Activated CD8-positive, alpha-beta T cell treated with anti-CD3 and anti-CD28 coated beads for 36 hours (primary cell): ENCODE measurements at regions not wholly inside any gene's neighbourhood (a gene's known extent, or its start where the extent isn't known, plus 50 kb on each side); places are given as distances from the start of the nearest gene placed in this dataset.

Experiments used
- ATAC-seq: fragments of 200-7000 bp; cut with Tn5 transposase; one replicate; pipeline ENCODE4 v1.10.0; 2021; ENCODE audit warnings: mild to moderate bottlenecking, moderate library complexity
- CTCF ChIA-PET: fragments of 350-600 bp; sonication (Branson Sonifier 250); formaldehyde crosslinking; loops from one replicate; lab custom pipeline; 2021; ENCODE audit warnings: antibody characterized with exemption; lab: Charles Lee
- POLR2A ChIA-PET: fragments of 350-600 bp; sonication (Branson Sonifier 250); formaldehyde crosslinking; loops from one replicate; lab custom pipeline; 2021; ENCODE audit warnings: antibody characterized with exemption; lab: Charles Lee
- DNase-seq: peaks from one replicate; pipeline ENCODE4 v3.0.0-alpha.2; 2020
- H3K27ac Mint-ChIP-seq: one replicate; pipeline ENCODE4 v1.8.0; 2021; ENCODE audit warnings: mild to moderate bottlenecking, mixed read lengths
- H3K27me3 Mint-ChIP-seq: one replicate; pipeline ENCODE4 v1.8.0; 2021; ENCODE audit warnings: mixed read lengths
- H3K36me3 Mint-ChIP-seq: one replicate; pipeline ENCODE4 v1.8.0; 2021; ENCODE audit warnings: low read depth, mixed read lengths
- H3K4me1 Mint-ChIP-seq: one replicate; pipeline ENCODE4 v1.8.0; 2021; ENCODE audit warnings: low read depth, mixed read lengths
- H3K4me3 Mint-ChIP-seq: one replicate; pipeline ENCODE4 v1.8.0; 2021; ENCODE audit warnings: mild to moderate bottlenecking, moderate library complexity, mixed read lengths
- H3K9me3 Mint-ChIP-seq: one replicate; pipeline ENCODE4 v1.8.0; 2021; ENCODE audit warnings: mixed read lengths
- intact Hi-C: fragments of 100-400 bp; cut with micrococcal nuclease; formaldehyde crosslinking; loops from one replicate; pipeline ENCODE4 v1.10.0; 2022
- TF ChIP-seq, protein P1 (sequence below): fragments of 200-600 bp; IDR thresholded peaks from one replicate; pipeline ENCODE4 v1.8.0; 2022; ENCODE audit warnings: antibody characterized with exemption, mild to moderate bottlenecking

DNA sequence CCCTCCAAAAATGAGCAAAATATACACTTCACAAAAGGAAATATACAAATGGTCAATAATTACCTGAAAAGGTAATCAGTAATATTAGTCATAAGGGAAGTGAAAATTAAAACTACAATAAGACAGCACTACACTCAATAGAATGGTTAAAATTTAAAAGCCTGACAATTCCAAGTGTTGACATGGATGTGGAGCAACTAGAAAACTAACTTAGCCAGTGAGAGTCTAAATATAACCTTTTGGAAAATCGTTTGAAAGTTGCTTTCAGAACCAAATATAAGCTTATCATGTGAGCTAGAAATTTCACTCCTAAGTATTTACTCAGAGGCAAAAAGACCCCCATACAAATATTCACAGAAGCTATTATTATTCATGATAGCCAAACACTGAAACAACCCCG lies 105.1 kb upstream of the MVB12B start:
- Mint-ChIP-seq H3K4me1 (no peaks in the 10 kb centered on the region), H3K27me3 (peaks cover 56% of the 10 kb centered on the region), H3K36me3 (peaks cover 2% of the 10 kb centered on the region), H3K9me3 (peaks cover 2% of the 10 kb centered on the region), H3K27ac (no peak overlapping the region), H3K4me3 (no peak overlapping the region)
- TF ChIP-seq, protein P1, sequence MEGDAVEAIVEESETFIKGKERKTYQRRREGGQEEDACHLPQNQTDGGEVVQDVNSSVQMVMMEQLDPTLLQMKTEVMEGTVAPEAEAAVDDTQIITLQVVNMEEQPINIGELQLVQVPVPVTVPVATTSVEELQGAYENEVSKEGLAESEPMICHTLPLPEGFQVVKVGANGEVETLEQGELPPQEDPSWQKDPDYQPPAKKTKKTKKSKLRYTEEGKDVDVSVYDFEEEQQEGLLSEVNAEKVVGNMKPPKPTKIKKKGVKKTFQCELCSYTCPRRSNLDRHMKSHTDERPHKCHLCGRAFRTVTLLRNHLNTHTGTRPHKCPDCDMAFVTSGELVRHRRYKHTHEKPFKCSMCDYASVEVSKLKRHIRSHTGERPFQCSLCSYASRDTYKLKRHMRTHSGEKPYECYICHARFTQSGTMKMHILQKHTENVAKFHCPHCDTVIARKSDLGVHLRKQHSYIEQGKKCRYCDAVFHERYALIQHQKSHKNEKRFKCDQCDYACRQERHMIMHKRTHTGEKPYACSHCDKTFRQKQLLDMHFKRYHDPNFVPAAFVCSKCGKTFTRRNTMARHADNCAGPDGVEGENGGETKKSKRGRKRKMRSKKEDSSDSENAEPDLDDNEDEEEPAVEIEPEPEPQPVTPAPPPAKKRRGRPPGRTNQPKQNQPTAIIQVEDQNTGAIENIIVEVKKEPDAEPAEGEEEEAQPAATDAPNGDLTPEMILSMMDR, result no peak
- POLR2A ChIA-PET, result interaction anchor here (0.7 kb wide), 1 partner anchor 9 kb away, joined by 3 read pairs; no protein-coding TSS in a partner anchor
- intact Hi-C loops, result no loop called here
- ATAC-seq (no peak), DNase-seq (no peak)
- CTCF ChIA-PET, result interaction anchor here (1.4 kb wide), 1 partner anchor 270 kb away, joined by 3 read pairs; no protein-coding TSS in a partner anchor

DNA sequence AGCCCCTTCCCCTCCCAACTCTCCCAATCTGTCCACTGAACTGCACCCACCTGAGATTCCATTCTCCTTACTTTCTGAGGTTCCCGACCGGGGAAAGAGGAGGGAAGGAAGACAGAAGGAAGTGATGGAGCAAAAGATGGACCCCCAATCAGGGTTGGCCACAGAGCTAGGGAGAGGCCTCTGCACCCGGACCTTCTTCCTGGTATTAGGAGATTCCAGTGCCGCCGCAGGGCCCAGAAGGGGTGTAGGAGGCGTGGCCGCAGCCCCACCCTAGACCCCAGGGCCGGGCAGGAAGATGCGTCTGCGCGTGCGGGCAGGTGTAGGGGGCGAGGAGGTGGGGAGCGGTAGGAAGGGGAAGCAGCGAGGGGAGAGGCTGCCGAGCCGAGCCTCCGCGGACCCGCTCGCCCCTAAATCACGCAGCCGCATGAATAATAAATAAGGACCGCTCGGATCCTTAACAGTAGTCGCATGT lies 104.2 kb upstream of the MVB12B start:
- ChIA-PET POLR2A (no interaction called here), CTCF (interaction anchor here (1.4 kb wide), 1 partner anchor 269 kb away, joined by 3 read pairs; no protein-coding TSS in a partner anchor)
- H3K36me3 Mint-ChIP-seq, result peaks cover 2% of the 10 kb centered on the region
- TF ChIP-seq, protein P1, result no peak
- DNase-seq, result no peak
- no peak for ATAC-seq
- H3K4me3 Mint-ChIP-seq, result no peak overlapping the region
- no peak overlapping the region for H3K27ac Mint-ChIP-seq
- peaks cover 62% of the 10 kb centered on the region for H3K27me3 Mint-ChIP-seq
- intact Hi-C loops, result no loop called here
- H3K4me1 Mint-ChIP-seq, result no peaks in the 10 kb centered on the region
- H3K9me3 Mint-ChIP-seq, result peaks cover 2% of the 10 kb centered on the region

DNA sequence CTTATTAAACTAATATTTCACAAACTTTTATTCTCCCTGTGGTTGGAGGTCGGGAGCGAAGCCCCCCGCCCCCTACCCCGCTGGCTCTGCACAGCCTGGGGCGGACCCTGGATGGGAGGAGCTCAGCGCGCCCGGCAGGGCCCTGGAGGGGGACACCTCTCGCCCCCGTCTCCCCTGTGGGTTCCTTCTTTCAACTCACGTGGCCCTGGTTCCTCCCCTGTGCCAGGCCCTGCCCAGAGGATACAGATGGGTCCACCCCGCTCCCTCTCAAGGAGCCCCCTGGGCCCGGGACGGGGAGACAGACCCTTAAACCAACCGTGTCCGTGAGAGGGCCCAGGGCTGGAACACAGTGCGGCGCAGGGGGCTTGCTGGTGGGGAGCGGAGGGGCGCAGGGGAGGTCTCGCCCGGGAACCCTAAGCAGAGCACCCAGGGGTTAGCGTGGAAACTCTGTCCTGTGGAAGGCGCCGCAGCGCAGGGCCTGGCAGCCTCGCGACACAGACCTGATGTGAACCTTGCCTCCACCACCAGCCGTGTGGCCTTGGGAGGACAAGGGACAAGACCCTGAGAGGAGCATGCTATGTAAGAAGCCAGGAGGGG lies 103.7 kb upstream of the MVB12B start:
- CTCF ChIA-PET, result interaction anchor here (1.4 kb wide), 1 partner anchor 269 kb away, joined by 3 read pairs; no protein-coding TSS in a partner anchor
- DNase-seq (no peak), ATAC-seq (no peak)
- H3K27ac Mint-ChIP-seq, result no peak overlapping the region
- no peak overlapping the region for H3K4me3 Mint-ChIP-seq
- intact Hi-C loops, result no loop called here
- no peaks in the 10 kb centered on the region for H3K4me1 Mint-ChIP-seq
- peaks cover 2% of the 10 kb centered on the region for H3K9me3 Mint-ChIP-seq
- TF ChIP-seq, protein P1, result no peak
- peaks cover 57% of the 10 kb centered on the region for H3K27me3 Mint-ChIP-seq
- peaks cover 2% of the 10 kb centered on the region for H3K36me3 Mint-ChIP-seq
- POLR2A ChIA-PET, result no interaction called here

DNA sequence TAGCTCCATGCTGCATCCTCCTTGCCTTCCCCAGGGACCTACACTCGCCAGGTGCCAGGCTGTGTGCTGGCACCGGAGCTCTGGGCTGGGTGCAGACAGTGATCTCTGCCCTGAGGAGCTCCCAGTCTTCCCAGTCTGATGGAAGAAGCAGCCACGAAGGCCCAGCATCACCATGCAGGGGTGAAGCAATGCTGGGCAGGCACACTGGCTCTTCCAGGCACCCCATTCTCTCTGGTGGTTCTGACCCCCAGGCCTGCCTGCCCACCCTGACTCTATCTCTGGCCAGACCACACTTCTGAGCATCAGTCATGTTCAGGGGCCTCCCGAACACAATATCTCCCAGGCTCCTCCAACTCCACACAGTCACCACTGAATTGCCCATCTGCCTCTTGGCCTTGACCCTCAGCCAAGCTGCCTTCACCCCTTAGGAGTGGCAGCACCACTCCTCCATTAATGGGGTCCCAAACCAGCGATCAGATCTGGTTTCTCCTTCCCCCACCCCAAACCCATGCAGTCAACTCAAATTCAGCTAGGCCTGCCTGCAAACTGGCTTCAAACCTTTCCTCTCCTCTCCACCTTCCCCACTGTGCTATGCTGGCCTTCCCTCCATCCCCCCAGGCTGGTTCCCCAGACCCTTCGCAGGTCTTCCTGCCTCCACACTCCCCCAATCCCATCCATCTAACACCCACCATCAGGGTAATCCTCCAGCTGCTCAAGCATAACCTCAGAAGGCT lies 102.7 kb upstream of the MVB12B start:
- no peak overlapping the region for H3K27ac Mint-ChIP-seq
- H3K4me3 Mint-ChIP-seq, result no peak overlapping the region
- DNase-seq (no peak), ATAC-seq (no peak)
- TF ChIP-seq, protein P1, result no peak
- peaks cover 4% of the 10 kb centered on the region for H3K4me1 Mint-ChIP-seq
- ChIA-PET POLR2A (no interaction called here), CTCF (interaction anchor here (0.6 to 0.7 kb wide), 2 partner anchors 268 to 666 kb away, joined by 3 read pairs; no protein-coding TSS in a partner anchor)
- H3K36me3 Mint-ChIP-seq, result peaks cover 2% of the 10 kb centered on the region
- intact Hi-C loops, result no loop called here
- H3K9me3 Mint-ChIP-seq, result peaks cover 2% of the 10 kb centered on the region
- H3K27me3 Mint-ChIP-seq, result peaks cover 56% of the 10 kb centered on the region
